HEK293T (cell line): ENCODE measurements at regions not wholly inside any gene's neighbourhood (a gene's known extent, or its start where the extent isn't known, plus 50 kb on each side); places are given as distances from the start of the nearest gene placed in this dataset.

ENCODE experiments used
- CTCF ChIA-PET: fragments of 350-600 bp; formaldehyde crosslinking; extraction: SDS; loops from one replicate; lab custom pipeline; 2021; ENCODE audit warnings: antibody characterized with exemption, inconsistent platforms; lab: Yijun Ruan, JAX
- POLR2A ChIA-PET: fragments of 350-600 bp; formaldehyde crosslinking; extraction: SDS; loops from one replicate; lab custom pipeline; 2020; ENCODE audit warnings: antibody characterized with exemption, inconsistent platforms; lab: Yijun Ruan, JAX
- DNase-seq: peaks from one replicate; pipeline ENCODE4 v3.0.0; 2012; ENCODE audit warnings: mixed read lengths; ENCODE audit errors: extremely low spot score
- ARNT ChIP-seq: fragments of 450-650 bp; IDR thresholded peaks from 2 replicates; pipeline ENCODE4 v1.6.1; 2017; ENCODE audit warnings: mild to moderate bottlenecking
- BHLHE40 ChIP-seq: fragments of 450-650 bp; IDR thresholded peaks from 2 replicates; pipeline ENCODE4 v1.6.1; 2016; ENCODE audit warnings: mild to moderate bottlenecking, moderate library complexity, borderline replicate concordance
- CTBP1 ChIP-seq: fragments of 450-650 bp; IDR thresholded peaks from 2 replicates; pipeline ENCODE4 v1.6.1; 2016; ENCODE audit warnings: borderline replicate concordance
- ELF4 ChIP-seq: fragments of 450-650 bp; IDR thresholded peaks from 2 replicates; pipeline ENCODE4 v1.6.1; 2017; ENCODE audit warnings: antibody characterized with exemption
- FOXA1 ChIP-seq: fragments of 450-650 bp; IDR thresholded peaks from 2 replicates; pipeline ENCODE4 v1.6.1; 2016; ENCODE audit warnings: mild to moderate bottlenecking
- FOXK2 ChIP-seq: fragments of 450-650 bp; IDR thresholded peaks from 2 replicates; pipeline ENCODE4 v1.6.1; 2016; ENCODE audit warnings: mild to moderate bottlenecking
- FOXM1 ChIP-seq: fragments of 450-650 bp; IDR thresholded peaks from 2 replicates; pipeline ENCODE4 v1.6.1; 2017; ENCODE audit warnings: mild to moderate bottlenecking, borderline replicate concordance
- HDGF ChIP-seq: fragments of 450-650 bp; IDR thresholded peaks from 2 replicates; pipeline ENCODE4 v1.6.1; 2017; ENCODE audit warnings: antibody characterized with exemption, borderline replicate concordance
- L3MBTL2 ChIP-seq: fragments of 450-650 bp; conservative IDR thresholded peaks from 2 replicates; pipeline ENCODE4 v1.6.1; 2016; ENCODE audit warnings: mild to moderate bottlenecking
- LEF1 ChIP-seq: fragments of 450-650 bp; IDR thresholded peaks from 2 replicates; pipeline ENCODE4 v1.6.1; 2017; ENCODE audit warnings: mild to moderate bottlenecking, borderline replicate concordance
- NFRKB ChIP-seq: fragments of 450-650 bp; IDR thresholded peaks from 2 replicates; pipeline ENCODE4 v1.6.1; 2016; ENCODE audit warnings: mild to moderate bottlenecking, moderate library complexity
- PKNOX1 ChIP-seq: fragments of 450-650 bp; IDR thresholded peaks from 2 replicates; pipeline ENCODE4 v1.6.1; 2016
- SP1 ChIP-seq: fragments of 450-650 bp; IDR thresholded peaks from 2 replicates; pipeline ENCODE4 v1.6.1; 2017
- SUZ12 ChIP-seq: fragments of 450-650 bp; IDR thresholded peaks from 2 replicates; pipeline ENCODE4 v1.6.1; 2016; ENCODE audit warnings: mild to moderate bottlenecking
- TARDBP ChIP-seq: fragments of 450-650 bp; IDR thresholded peaks from 2 replicates; pipeline ENCODE4 v1.6.1; 2016
- ZNF384 ChIP-seq: fragments of 450-650 bp; IDR thresholded peaks from 2 replicates; pipeline ENCODE4 v1.6.1; 2016

GRCh38 chr9:20084125-20084524, 295.3 kb upstream of the SLC24A2 start:
- CTCF ChIA-PET = no interaction called here
- POLR2A ChIA-PET = no interaction called here
- no peak for DNase-seq
- no peak for TF ChIP-seq PKNOX1
- no peak for TF ChIP-seq LEF1
- no peak for TF ChIP-seq FOXM1
- no peak for TF ChIP-seq CTBP1
- TF ChIP-seq SP1 = no peak
- TF ChIP-seq FOXK2 = no peak
- no peak for TF ChIP-seq NFRKB
- TF ChIP-seq ARNT = no peak
- no peak for TF ChIP-seq ELF4
- no peak for TF ChIP-seq BHLHE40
- TF ChIP-seq HDGF = no peak
- TF ChIP-seq TARDBP = no peak
- TF ChIP-seq SUZ12 = no peak
- TF ChIP-seq L3MBTL2 = no peak

GRCh38 chr9:20083390-20083789, 294.6 kb upstream of the SLC24A2 start:
- POLR2A ChIA-PET = no interaction called here
- TF ChIP-seq ELF4 (no peak), TARDBP (no peak), SUZ12 (no peak), ARNT (no peak), BHLHE40 (no peak)
- no peak for DNase-seq
- CTCF ChIA-PET = no interaction called here

- POLR2A ChIA-PET = no interaction called here
- TF ChIP-seq SUZ12 (no peak), PKNOX1 (no peak), LEF1 (no peak), HDGF (no peak), FOXK2 (no peak), CTBP1 (no peak), FOXA1 (no peak), SP1 (no peak)
- CTCF ChIA-PET = no interaction called here
- no peak for DNase-seq
Observed at GRCh38 chr9:20082831-20083230, 294.0 kb upstream of the SLC24A2 start.

GRCh38 chr9:20082406-20082805, 293.6 kb upstream of the SLC24A2 start:
- CTCF ChIA-PET = no interaction called here
- POLR2A ChIA-PET = no interaction called here
- TF ChIP-seq SP1 (no peak), PKNOX1 (no peak), FOXA1 (no peak), TARDBP (no peak), FOXM1 (no peak), NFRKB (no peak), L3MBTL2 (no peak), HDGF (no peak), ARNT (no peak), SUZ12 (no peak), LEF1 (no peak), CTBP1 (no peak), BHLHE40 (no peak), ELF4 (no peak), FOXK2 (no peak), ZNF384 (no peak)
- DNase-seq = no peak

GRCh38 chr9:20078246-20078645, 289.4 kb upstream of the SLC24A2 start:
- CTCF ChIA-PET = no interaction called here
- DNase-seq = no peak

GRCh38 chr9:20074291-20074690, 285.5 kb upstream of the SLC24A2 start:
- no peak for DNase-seq
- TF ChIP-seq L3MBTL2 = no peak
- no peak for TF ChIP-seq HDGF
- no peak for TF ChIP-seq PKNOX1
- TF ChIP-seq ARNT = no peak
- TF ChIP-seq TARDBP = no peak
- no peak for TF ChIP-seq CTBP1
- TF ChIP-seq ZNF384 = no peak
- no peak for TF ChIP-seq NFRKB
- TF ChIP-seq FOXM1 = no peak
- no peak for TF ChIP-seq ELF4
- TF ChIP-seq LEF1 = no peak
- no peak for TF ChIP-seq FOXK2
- no peak for TF ChIP-seq BHLHE40
- TF ChIP-seq SUZ12 = no peak
- TF ChIP-seq FOXA1 = no peak
- TF ChIP-seq SP1 = no peak
- ChIA-PET POLR2A (no interaction called here), CTCF (no interaction called here)

More at GRCh38 chr9:20078246-20078645, 289.4 kb upstream of the SLC24A2 start:
- POLR2A ChIA-PET = no interaction called here
- no peak for TF ChIP-seq CTBP1
- TF ChIP-seq FOXK2 = no peak
- no peak for TF ChIP-seq ARNT
- no peak for TF ChIP-seq FOXA1
- TF ChIP-seq NFRKB = no peak
- TF ChIP-seq ZNF384 = no peak
- TF ChIP-seq L3MBTL2 = no peak
- no peak for TF ChIP-seq ELF4
- TF ChIP-seq SUZ12 = no peak
- no peak for TF ChIP-seq BHLHE40
- TF ChIP-seq LEF1 = no peak
- TF ChIP-seq TARDBP = no peak
- no peak for TF ChIP-seq HDGF
